GM21360 (cell line): ENCODE measurements at regions not wholly inside any gene's neighbourhood (a gene's known extent, or its start where the extent isn't known, plus 50 kb on each side); places are given as distances from the start of the nearest gene placed in this dataset.

ENCODE experiments used
- ATAC-seq: cut with Tn5 transposase; IDR thresholded peaks from one replicate; pipeline ENCODE4 v1.9.1; 2021; ENCODE audit warnings: mild to moderate bottlenecking, moderate library complexity; ENCODE audit not compliant: unreplicated experiment

GRCh38 chr6:156725712-156726111 lies 51.5 kb upstream of the ARID1B start:
- no peak for ATAC-seq

GRCh38 chr6:156720691-156721685 lies 56.2 kb upstream of the ARID1B start:
- peak; percentile 63 for ATAC-seq

GRCh38 chr6:156719720-156720563 lies 57.2 kb upstream of the ARID1B start:
- ATAC-seq, result peak; percentile 74

GRCh38 chr6:156719395-156719719 lies 57.8 kb upstream of the ARID1B start:
- no peak for ATAC-seq

- no peak for ATAC-seq
These were observed 58.4 kb upstream of the ARID1B start for GRCh38 chr6:156718647-156719394.

- ATAC-seq, result no peak
These were observed 59.6 kb upstream of the ARID1B start for GRCh38 chr6:156717542-156717941.

GRCh38 chr6:156715839-156716238 lies 61.3 kb upstream of the ARID1B start:
- ATAC-seq, result no peak

- ATAC-seq, result no peak
These were observed 63.6 kb upstream of the ARID1B start for GRCh38 chr6:156713548-156713947.

- no peak for ATAC-seq
These were observed 66.7 kb upstream of the ARID1B start for GRCh38 chr6:156710479-156710878.

GRCh38 chr6:156707818-156708217 lies 69.4 kb upstream of the ARID1B start:
- ATAC-seq, result no peak

- ATAC-seq, result no peak
These were observed 73.5 kb upstream of the ARID1B start for GRCh38 chr6:156703719-156704118.

GRCh38 chr6:156701966-156702365 lies 75.2 kb upstream of the ARID1B start:
- ATAC-seq, result no peak

GRCh38 chr6:156700440-156701057 lies 76.6 kb upstream of the ARID1B start:
- no peak for ATAC-seq

- no peak for ATAC-seq
These were observed 77.2 kb upstream of the ARID1B start for GRCh38 chr6:156699935-156700334.

GRCh38 chr6:156699017-156699421 lies 78.2 kb upstream of the ARID1B start:
- ATAC-seq, result peak; percentile 33

- peak; percentile 64 for ATAC-seq
These were observed 78.8 kb upstream of the ARID1B start for GRCh38 chr6:156698239-156699016.

GRCh38 chr6:156697225-156697830 lies 79.8 kb upstream of the ARID1B start:
- peak; percentile 44 for ATAC-seq

GRCh38 chr6:156695742-156696141 lies 81.4 kb upstream of the ARID1B start:
- no peak for ATAC-seq

GRCh38 chr6:156694679-156695078 lies 82.5 kb upstream of the ARID1B start:
- no peak for ATAC-seq
